Mammary epithelial cell (primary cell): ENCODE measurements at regions not wholly inside any gene's neighbourhood (a gene's known extent, or its start where the extent isn't known, plus 50 kb on each side); places are given as distances from the start of the nearest gene placed in this dataset.

Experiments used
- EZH2 ChIP-seq: IDR thresholded peaks from 2 replicates; pipeline ENCODE4 v1.6.1; 2012; ENCODE audit warnings: low read length, inconsistent platforms, borderline replicate concordance
- TF ChIP-seq, protein P1 (sequence below), 2 donors: IDR thresholded peaks in 1 of 2; conservative IDR thresholded peaks in 1 of 2; 2 replicates each; pipeline ENCODE4 v1.5.1; 2011 to 2012; ENCODE audit warnings: inconsistent platforms in 2 of 2, low read length in 2 of 2, mild to moderate bottlenecking in 2 of 2, control low read depth in 1 of 2, low read depth in 1 of 2; ENCODE audit not compliant: insufficient read depth in 1 of 2; ENCODE audit errors: extremely low read depth in 1 of 2

DNA sequence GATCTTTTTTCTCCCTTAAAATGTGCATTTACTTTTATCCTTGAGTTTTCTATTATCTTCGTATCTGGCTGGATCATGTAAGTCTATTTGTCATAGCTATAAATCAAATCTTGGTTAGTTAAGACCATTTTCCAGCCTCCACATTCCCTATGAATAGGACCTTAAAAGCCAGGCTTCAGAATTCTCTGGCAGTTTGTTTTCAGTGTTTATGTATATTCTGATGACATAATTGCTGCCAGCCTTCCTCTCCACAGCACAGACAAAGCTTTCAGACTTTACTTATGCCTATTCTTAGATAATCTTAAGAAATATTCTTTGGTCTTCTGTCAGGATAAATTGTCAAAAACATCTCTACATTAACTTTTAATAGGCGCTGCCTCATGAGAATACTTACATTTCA lies 870.8 kb upstream of the SPRY2 start:
- TF ChIP-seq, protein P1, sequence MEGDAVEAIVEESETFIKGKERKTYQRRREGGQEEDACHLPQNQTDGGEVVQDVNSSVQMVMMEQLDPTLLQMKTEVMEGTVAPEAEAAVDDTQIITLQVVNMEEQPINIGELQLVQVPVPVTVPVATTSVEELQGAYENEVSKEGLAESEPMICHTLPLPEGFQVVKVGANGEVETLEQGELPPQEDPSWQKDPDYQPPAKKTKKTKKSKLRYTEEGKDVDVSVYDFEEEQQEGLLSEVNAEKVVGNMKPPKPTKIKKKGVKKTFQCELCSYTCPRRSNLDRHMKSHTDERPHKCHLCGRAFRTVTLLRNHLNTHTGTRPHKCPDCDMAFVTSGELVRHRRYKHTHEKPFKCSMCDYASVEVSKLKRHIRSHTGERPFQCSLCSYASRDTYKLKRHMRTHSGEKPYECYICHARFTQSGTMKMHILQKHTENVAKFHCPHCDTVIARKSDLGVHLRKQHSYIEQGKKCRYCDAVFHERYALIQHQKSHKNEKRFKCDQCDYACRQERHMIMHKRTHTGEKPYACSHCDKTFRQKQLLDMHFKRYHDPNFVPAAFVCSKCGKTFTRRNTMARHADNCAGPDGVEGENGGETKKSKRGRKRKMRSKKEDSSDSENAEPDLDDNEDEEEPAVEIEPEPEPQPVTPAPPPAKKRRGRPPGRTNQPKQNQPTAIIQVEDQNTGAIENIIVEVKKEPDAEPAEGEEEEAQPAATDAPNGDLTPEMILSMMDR (conservative IDR thresholded peaks at IDR 0.05 in 1 of 2, IDR thresholded peaks at IDR 0.05 in 1 of 2; ENCODE audit: extremely low read depth in 1 of 2, insufficient read depth in 1 of 2, low read depth in 1 of 2, low read length in 2 of 2), result no peak
- TF ChIP-seq EZH2, result no peak
